ENCODE measurements at regions not wholly inside any gene's neighbourhood (a gene's known extent, or its start where the extent isn't known, plus 50 kb on each side); places are given as distances from the start of the nearest gene placed in this dataset.

DNA sequence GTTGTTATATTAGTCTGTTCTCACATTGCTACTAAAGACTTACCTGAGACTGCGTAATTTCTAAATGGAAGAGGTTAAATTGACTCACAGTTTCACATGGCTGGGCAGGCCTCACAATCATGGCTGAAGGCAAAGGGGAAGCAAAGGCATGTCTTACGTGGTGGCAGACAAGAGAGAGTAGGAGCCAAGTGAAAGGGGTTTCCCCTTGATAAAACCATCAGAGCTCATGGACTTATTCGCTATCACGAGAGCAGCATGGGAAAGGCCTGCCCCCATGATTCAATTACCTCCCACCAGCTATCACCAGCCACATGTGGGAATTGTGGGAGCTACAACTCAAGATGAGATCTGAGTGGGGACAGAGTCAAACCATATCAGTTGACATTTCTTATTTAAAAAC is 374.5 kb upstream of the RORB start:
- no peak for TF ChIP-seq CTCF (IDR thresholded peaks at IDR 0.05)
- no peaks in the 10 kb centered on the region for H3K36me3 ChIP-seq (ENCODE audit: insufficient read depth in 1 of 2, low read depth in 1 of 2)
- H3K27me3 ChIP-seq (ENCODE audit: insufficient read depth in 3 of 3, low read length in 2 of 3) = no peaks in the 10 kb centered on the region
- H3K4me1 ChIP-seq = no peaks in the 10 kb centered on the region
- H3K9me3 ChIP-seq = no peaks in the 10 kb centered on the region
- intact Hi-C loops (cut with DNase I) = loop anchor here in 1 of 2 donors (10.0 kb wide), 1 partner anchor 62 kb away; no protein-coding TSS in a partner anchor
- DNase-seq = no peak
- no peak overlapping the region for H3K27ac ChIP-seq
- 79 to 81% (median 79%) methylated on average over 4 of the region's 4 CpGs for WGBS, 3 donors
- no peak for ATAC-seq
- no peak overlapping the region for H3K4me3 ChIP-seq

DNA sequence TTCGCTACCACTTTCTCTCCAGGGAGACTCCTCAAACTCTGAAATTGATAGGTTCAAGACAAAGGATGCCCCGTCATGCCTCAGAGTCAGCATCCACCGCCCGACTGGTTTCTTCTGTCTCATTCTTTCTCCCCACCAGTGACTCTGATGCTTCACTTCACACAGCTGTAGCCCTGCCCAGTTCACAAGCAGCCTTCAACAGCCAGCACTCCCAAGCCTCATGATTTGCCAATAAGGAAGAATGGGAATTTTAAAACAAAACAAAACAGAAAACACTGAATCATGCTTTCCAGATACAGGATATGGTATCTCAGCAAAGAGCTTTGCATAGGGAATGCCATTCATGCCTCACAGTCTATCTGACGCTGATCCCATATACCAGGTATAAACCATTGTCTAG is 371.2 kb upstream of the RORB start:
- 49 to 50% (median 50%) methylated on average over 5 of the region's 5 CpGs for WGBS, 3 donors
- DNase-seq (no peak), ATAC-seq (no peak)
- H3K27me3 ChIP-seq (ENCODE audit: insufficient read depth in 3 of 3, low read length in 2 of 3) = no peaks in the 10 kb centered on the region
- no peaks in the 10 kb centered on the region for H3K9me3 ChIP-seq
- no peaks in the 10 kb centered on the region for H3K4me1 ChIP-seq
- no peaks in the 10 kb centered on the region for H3K36me3 ChIP-seq (ENCODE audit: insufficient read depth in 1 of 2, low read depth in 1 of 2)
- intact Hi-C loops (cut with DNase I) = loop anchor here in 1 of 2 donors (10.0 kb wide), 1 partner anchor 59 kb away; no protein-coding TSS in a partner anchor
- no peak overlapping the region for H3K27ac ChIP-seq
- TF ChIP-seq CTCF (IDR thresholded peaks at IDR 0.05) = no peak
- H3K4me3 ChIP-seq = no peak overlapping the region

DNA sequence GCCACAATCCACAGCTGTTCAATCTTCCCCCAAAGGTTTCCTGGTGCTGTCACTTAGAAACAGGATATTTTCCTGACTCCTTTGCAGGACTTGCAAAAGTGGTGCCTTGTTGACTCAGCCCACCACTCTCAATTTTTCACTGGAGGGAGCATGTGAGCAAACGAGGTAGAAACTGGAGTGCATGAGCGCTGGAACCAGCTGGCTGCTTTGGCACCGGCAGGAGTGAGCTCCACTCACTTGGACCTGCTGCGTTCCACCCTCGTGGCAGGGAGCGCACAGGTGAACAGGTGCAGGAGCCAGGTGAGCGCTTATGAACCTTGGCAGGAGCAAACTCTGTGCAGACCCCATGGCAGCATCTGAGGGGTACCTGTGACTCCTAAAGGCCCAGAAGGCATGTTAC is 364.1 kb upstream of the RORB start:
- Histone ChIP-seq H3K27me3 (ENCODE audit: insufficient read depth in 3 of 3, low read length in 2 of 3) (no peaks in the 10 kb centered on the region), H3K4me1 (no peaks in the 10 kb centered on the region), H3K36me3 (ENCODE audit: insufficient read depth in 1 of 2, low read depth in 1 of 2) (no peaks in the 10 kb centered on the region), H3K27ac (no peak overlapping the region), H3K4me3 (no peak overlapping the region), H3K9me3 (no peaks in the 10 kb centered on the region)
- DNase-seq (no peak), ATAC-seq (no peak)
- intact Hi-C loops (cut with DNase I) = no loop called here
- 55 to 61% (median 59%) methylated on average over 7 of the region's 7 CpGs for WGBS, 3 donors
- TF ChIP-seq CTCF (IDR thresholded peaks at IDR 0.05) = no peak

GRCh38 chr9:74133921-74134320 is 363.2 kb upstream of the RORB start:
- H3K27ac ChIP-seq = no peak overlapping the region
- DNase-seq (no peak), ATAC-seq (no peak)
- intact Hi-C loops (cut with DNase I) = no loop called here
- 86 to 87% (median 87%) methylated on average over 6 of the region's 6 CpGs for WGBS, 3 donors
- no peaks in the 10 kb centered on the region for H3K9me3 ChIP-seq
- TF ChIP-seq CTCF (IDR thresholded peaks at IDR 0.05) = no peak
- H3K27me3 ChIP-seq (ENCODE audit: insufficient read depth in 3 of 3, low read length in 2 of 3) = no peaks in the 10 kb centered on the region
- H3K36me3 ChIP-seq (ENCODE audit: insufficient read depth in 1 of 2, low read depth in 1 of 2) = no peaks in the 10 kb centered on the region
- H3K4me1 ChIP-seq = no peaks in the 10 kb centered on the region
- H3K4me3 ChIP-seq = no peak overlapping the region

DNA sequence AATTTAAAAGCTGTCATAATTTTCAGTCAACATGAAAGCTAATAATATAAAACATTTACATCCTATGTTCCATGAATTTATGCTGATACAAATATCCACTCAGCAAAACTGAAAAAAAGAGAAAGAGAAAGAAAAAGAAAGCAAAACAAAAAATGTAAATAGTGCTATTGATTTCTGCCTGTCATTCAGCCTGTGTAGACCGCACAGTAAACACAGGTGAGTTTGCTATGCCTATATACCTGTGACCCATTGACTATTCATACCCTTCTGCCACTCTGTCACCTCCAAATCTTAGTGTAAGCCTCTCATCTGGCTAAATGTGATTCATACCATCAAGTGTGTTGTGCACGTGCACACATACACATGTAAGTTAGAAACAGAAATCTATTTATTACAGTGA is 359.0 kb upstream of the RORB start:
- Histone ChIP-seq H3K27me3 (ENCODE audit: insufficient read depth in 3 of 3, low read length in 2 of 3) (no peaks in the 10 kb centered on the region), H3K4me3 (no peak overlapping the region), H3K9me3 (no peaks in the 10 kb centered on the region), H3K27ac (no peak overlapping the region), H3K4me1 (no peaks in the 10 kb centered on the region), H3K36me3 (ENCODE audit: insufficient read depth in 1 of 2, low read depth in 1 of 2) (no peaks in the 10 kb centered on the region)
- DNase-seq (no peak), ATAC-seq (no peak)
- no peak for TF ChIP-seq CTCF (IDR thresholded peaks at IDR 0.05)
- 75 to 82% (median 79%) methylated on average over 2 of the region's 2 CpGs for WGBS, 3 donors
- intact Hi-C loops (cut with DNase I) = no loop called here

Data from psoas muscle (tissue), 7 donors.